Liver (tissue), 3 donors: ENCODE measurements at regions not wholly inside any gene's neighbourhood (a gene's known extent, or its start where the extent isn't known, plus 50 kb on each side); places are given as distances from the start of the nearest gene placed in this dataset.

ENCODE experiments used
- ATF3 ChIP-seq: IDR thresholded peaks from 2 replicates; pipeline ENCODE4 v1.6.1; 2016; ENCODE audit warnings: antibody characterized with exemption
- CTCF ChIP-seq: fragments of 150-350 bp; IDR thresholded peaks from 2 replicates; pipeline ENCODE4 v1.5.1; 2017; ENCODE audit warnings: improper control_type of control experiment, low read depth, low read length; ENCODE audit not compliant: missing input control
- EGR1 ChIP-seq, 2 donors: IDR thresholded peaks; 2 replicates each; pipeline ENCODE4 v1.6.1; 2016 to 2018; ENCODE audit warnings: antibody characterized with exemption in 2 of 2, low read depth in 2 of 2
- FOXA1 ChIP-seq: IDR thresholded peaks from 2 replicates; pipeline ENCODE4 v1.6.1; 2016; ENCODE audit warnings: antibody characterized with exemption
- JUND ChIP-seq, 2 donors: IDR thresholded peaks; 2 replicates each; pipeline ENCODE4 v1.6.1; 2016; ENCODE audit warnings: antibody characterized with exemption in 2 of 2
- MAX ChIP-seq: IDR thresholded peaks from 2 replicates; pipeline ENCODE4 v1.6.1; 2016; ENCODE audit warnings: antibody characterized with exemption
- NR2F2 ChIP-seq: IDR thresholded peaks from 2 replicates; pipeline ENCODE4 v1.6.1; 2016; ENCODE audit warnings: antibody characterized with exemption
- RAD21 ChIP-seq, 2 donors: IDR thresholded peaks; 2 replicates each; pipeline ENCODE4 v1.6.1; 2016; ENCODE audit warnings: antibody characterized with exemption in 2 of 2, mild to moderate bottlenecking in 2 of 2
- REST ChIP-seq: IDR thresholded peaks from 2 replicates; pipeline ENCODE4 v1.6.1; 2016; ENCODE audit warnings: antibody characterized with exemption, mild to moderate bottlenecking
- SP1 ChIP-seq: IDR thresholded peaks from 2 replicates; pipeline ENCODE4 v1.6.1; 2018; ENCODE audit warnings: antibody characterized with exemption, mild to moderate bottlenecking
- TAF1 ChIP-seq: conservative IDR thresholded peaks from 2 replicates; pipeline ENCODE4 v1.6.1; 2016; ENCODE audit warnings: antibody characterized with exemption, mild to moderate bottlenecking
- YY1 ChIP-seq: IDR thresholded peaks from 2 replicates; pipeline ENCODE4 v1.6.1; 2016; ENCODE audit warnings: antibody characterized with exemption, mild to moderate bottlenecking
- ZBTB33 ChIP-seq: IDR thresholded peaks from 2 replicates; pipeline ENCODE4 v1.6.1; 2016; ENCODE audit warnings: antibody characterized with exemption
- donor health status: healthy.
- donor health status: healthy.

- TF ChIP-seq CTCF: no peak
- no peak for TF ChIP-seq FOXA1
- TF ChIP-seq YY1: no peak
- no peak for TF ChIP-seq RAD21 (IDR thresholded peaks at IDR 0.05)
- TF ChIP-seq NR2F2: no peak
- no peak for TF ChIP-seq EGR1 (IDR thresholded peaks at IDR 0.05; ENCODE audit: low read depth in 2 of 2)
- no peak for TF ChIP-seq TAF1
- no peak for TF ChIP-seq JUND (IDR thresholded peaks at IDR 0.05)
- no peak for TF ChIP-seq ATF3
- TF ChIP-seq REST: no peak
- no peak for TF ChIP-seq ZBTB33
- no peak for TF ChIP-seq MAX
- TF ChIP-seq SP1: no peak
Observed at GRCh38 chr9:7226007-7226640, 468.4 kb downstream of the KDM4C start.
